ENCODE measurements at regions not wholly inside any gene's neighbourhood (a gene's known extent, or its start where the extent isn't known, plus 50 kb on each side); places are given as distances from the start of the nearest gene placed in this dataset.
"Not testable (repeated sequence)": the region's sequence is repeated elsewhere in the genome, so short reads cannot be mapped to it uniquely, and the experiment has no call there.

DNA sequence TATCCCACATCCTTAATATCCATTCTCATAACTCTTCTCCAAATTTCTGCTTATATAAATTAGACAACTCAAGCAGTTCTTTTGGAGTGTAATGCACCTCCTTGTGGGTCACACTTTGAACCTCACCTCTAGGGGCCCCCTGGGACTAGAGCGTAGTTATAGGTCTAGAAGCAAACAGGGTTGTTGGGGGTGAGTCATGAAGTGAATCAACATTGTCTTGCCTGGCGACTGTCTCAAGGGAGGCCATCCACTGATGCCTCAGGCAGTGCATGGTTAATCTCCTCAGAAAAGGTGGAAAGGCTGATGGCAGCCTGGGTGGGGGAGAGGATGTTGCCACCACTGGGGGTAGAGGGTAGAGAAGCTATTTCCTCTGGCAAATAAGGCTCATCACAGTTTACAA is 129.1 kb downstream of the TNFRSF21 start:
- H3K27me3 Mint-ChIP-seq = no peaks in the 10 kb centered on the region
- no peaks in the 10 kb centered on the region for H3K4me1 Mint-ChIP-seq (ENCODE audit: low read depth)
- H3K4me3 Mint-ChIP-seq = no peak overlapping the region
- no peak overlapping the region for H3K27ac Mint-ChIP-seq
- H3K9me3 Mint-ChIP-seq (ENCODE audit: low read depth) = no peaks in the 10 kb centered on the region
- H3K36me3 Mint-ChIP-seq = no peaks in the 10 kb centered on the region

DNA sequence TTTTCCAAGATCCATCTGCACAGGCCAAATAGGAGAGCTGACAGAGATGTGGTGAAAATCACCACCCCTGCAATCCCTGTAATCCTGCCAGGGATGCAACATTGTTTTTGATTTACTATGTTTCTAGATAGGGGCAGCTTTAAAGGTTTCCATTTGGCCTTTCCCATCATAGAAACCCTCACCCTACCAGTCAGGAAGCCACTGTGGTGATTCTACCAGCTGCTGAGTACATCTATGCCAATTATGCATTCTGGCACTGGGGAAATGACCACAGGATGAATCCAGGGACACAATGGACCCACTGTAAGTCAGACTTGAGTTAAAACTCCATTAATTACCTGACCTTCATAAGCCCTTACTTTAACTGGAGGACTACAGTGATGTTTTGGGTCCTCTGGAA is 130.4 kb downstream of the TNFRSF21 start:
- Mint-ChIP-seq H3K9me3 (ENCODE audit: low read depth) (no peaks in the 10 kb centered on the region), H3K4me3 (no peak overlapping the region), H3K4me1 (ENCODE audit: low read depth) (no peaks in the 10 kb centered on the region), H3K27me3 (no peaks in the 10 kb centered on the region), H3K27ac (no peak overlapping the region), H3K36me3 (no peaks in the 10 kb centered on the region)

DNA sequence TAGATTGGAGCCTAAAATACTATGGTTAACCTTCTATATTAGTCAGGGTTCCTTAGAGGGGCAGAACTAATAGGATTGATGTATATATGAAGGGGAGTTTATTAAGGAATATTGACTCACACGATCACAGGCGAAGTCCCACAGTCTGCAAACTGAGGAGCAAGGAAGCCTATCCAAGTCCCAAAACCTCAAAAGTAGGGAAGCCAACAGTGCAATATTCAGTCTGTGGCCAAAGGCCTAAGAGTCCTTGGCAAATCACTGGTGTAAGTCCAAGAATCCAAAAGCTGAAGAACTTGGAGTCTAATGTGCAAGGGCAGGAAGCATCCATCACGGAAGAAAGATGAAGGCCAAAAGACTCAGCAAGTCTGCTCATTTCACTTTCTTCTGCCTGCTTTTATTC is 133.5 kb upstream of the ADGRF1 start:
- no peaks in the 10 kb centered on the region for H3K27me3 Mint-ChIP-seq
- H3K27ac Mint-ChIP-seq = no peak overlapping the region
- H3K9me3 Mint-ChIP-seq (ENCODE audit: low read depth) = no peaks in the 10 kb centered on the region
- H3K36me3 Mint-ChIP-seq = no peaks in the 10 kb centered on the region
- H3K4me3 Mint-ChIP-seq = no peak overlapping the region
- no peaks in the 10 kb centered on the region for H3K4me1 Mint-ChIP-seq (ENCODE audit: low read depth)

DNA sequence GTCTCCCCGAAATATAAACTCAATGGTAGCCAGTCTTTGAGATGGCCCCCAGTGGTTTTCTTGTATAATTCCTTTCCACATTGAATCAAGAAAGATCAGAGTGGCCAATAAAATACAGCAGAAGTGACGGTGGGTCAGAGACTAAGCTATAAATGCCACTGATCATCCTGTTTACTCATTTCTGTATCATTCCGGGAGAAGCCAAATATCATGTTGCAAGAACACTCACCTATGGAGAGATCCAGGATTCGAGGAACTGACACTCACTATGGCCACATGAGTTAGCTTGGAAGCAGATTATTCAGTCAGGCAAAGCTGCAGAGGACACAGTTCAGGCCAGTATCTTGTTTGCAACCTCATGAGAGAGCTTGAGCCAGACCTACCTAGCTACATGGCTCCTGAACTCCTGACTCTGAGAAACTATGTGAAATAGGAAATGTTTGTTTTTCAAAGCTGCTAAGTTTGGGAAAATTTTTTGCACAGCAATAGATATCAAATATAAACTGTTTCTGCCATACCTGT is 132.4 kb upstream of the ADGRF1 start:
- Mint-ChIP-seq H3K36me3 (no peaks in the 10 kb centered on the region), H3K4me3 (no peak overlapping the region), H3K4me1 (ENCODE audit: low read depth) (no peaks in the 10 kb centered on the region), H3K27ac (no peak overlapping the region), H3K9me3 (ENCODE audit: low read depth) (no peaks in the 10 kb centered on the region), H3K27me3 (no peaks in the 10 kb centered on the region)

DNA sequence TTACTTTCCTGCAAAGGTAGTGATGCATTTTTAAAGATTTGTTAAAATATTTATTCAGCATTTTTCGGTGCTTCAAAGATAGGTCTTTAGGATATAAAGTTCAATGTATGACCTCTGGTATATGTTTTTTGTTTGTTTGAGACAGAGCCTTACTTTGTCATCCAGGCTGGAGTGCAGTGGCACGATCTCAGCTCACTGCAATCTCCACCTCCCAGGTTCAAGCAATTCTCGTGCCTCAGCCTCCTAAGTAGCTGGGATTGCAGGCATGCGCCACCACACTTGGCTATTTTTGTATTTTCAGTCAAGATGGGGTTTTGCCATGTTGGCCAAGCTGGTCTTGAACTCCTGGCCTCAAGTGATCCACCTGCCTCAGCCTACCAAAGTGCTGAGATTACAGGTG is 131.9 kb upstream of the ADGRF1 start:
- H3K4me3 Mint-ChIP-seq; H3K9me3 Mint-ChIP-seq (ENCODE audit: low read depth); H3K27ac Mint-ChIP-seq; H3K36me3 Mint-ChIP-seq; H3K27me3 Mint-ChIP-seq; H3K4me1 Mint-ChIP-seq (ENCODE audit: low read depth): not testable (repeated sequence)

DNA sequence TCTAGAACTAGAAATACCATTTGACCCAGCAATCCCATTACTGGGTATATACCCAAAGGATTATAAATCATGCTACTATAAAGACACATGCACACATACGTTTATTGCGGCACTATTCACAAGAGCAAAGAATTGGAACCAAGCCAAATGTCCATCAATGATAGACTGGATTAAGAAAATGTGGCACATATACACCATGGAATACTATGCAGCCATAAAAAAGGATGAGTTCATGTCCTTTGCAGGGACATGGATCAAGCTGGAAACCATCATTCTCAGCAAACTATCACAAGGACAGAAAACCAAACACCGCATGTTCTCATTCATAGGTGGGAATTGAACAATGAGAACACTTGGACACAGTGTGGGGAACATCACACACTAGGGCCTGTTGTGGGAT is 131.0 kb upstream of the ADGRF1 start:
- not testable (repeated sequence) for H3K36me3 Mint-ChIP-seq; H3K27me3 Mint-ChIP-seq; H3K9me3 Mint-ChIP-seq (ENCODE audit: low read depth); H3K4me3 Mint-ChIP-seq; H3K27ac Mint-ChIP-seq; H3K4me1 Mint-ChIP-seq (ENCODE audit: low read depth)

DNA sequence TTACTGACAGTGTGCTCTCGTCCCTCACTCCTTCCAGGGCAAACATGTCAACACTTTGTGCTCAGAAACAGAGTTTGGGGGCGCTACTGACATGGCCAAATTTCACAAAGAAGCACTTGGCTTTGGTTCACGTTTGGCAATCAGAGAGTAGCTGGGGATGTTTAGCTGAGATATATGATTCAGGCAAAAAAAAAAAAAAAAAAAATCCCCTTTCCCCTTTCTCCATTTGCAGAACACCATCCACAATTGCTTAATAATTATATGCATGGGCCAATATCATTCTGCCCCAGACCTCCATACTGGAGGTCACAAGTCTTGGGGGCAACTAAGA is 128.4 kb upstream of the ADGRF1 start:
- H3K9me3 Mint-ChIP-seq (ENCODE audit: low read depth) = no peaks in the 10 kb centered on the region
- H3K4me1 Mint-ChIP-seq (ENCODE audit: low read depth) = no peaks in the 10 kb centered on the region
- no peaks in the 10 kb centered on the region for H3K36me3 Mint-ChIP-seq
- H3K27me3 Mint-ChIP-seq = no peaks in the 10 kb centered on the region
- H3K4me3 Mint-ChIP-seq = no peak overlapping the region
- H3K27ac Mint-ChIP-seq = no peak overlapping the region

DNA sequence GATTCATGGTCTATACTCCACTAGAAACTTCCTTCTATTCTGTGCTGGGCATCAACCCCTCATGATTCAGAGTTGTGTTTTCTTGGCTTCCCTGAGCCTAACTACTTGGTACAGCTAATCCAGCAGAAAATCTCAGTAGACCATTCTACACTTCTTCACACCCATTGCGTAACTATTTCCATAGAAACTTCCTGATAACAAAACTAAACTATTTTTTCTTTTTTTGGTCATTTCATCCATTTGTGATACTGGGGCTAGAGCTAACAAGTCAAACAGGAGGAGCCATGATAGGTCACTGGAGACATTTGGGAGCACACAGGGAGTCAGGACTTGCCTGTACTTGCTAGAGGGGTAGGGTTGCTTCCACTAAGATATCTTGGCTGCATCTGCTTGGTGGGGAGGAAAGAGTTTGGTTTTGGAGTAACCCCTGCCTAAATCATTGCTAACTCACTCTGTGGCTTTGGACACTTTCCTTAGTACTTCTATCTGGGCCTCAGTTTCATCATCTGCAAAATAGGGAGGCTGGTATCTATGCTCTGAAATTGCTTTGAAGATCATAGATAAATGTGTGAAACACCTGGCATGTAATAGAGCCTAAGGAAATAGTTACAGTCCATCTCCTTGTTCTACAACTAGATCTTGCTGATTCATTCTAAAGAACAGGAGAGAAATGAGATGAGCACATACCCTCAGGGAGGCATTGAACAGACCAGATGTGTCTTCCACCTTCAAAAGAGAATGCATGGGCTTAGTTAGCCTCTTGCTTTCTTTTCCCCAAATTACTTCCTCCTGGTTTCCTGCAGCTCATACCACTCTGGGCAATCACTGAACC is 127.9 kb upstream of the ADGRF1 start:
- Mint-ChIP-seq H3K9me3 (ENCODE audit: low read depth) (no peaks in the 10 kb centered on the region), H3K27me3 (no peaks in the 10 kb centered on the region), H3K4me1 (ENCODE audit: low read depth) (no peaks in the 10 kb centered on the region), H3K27ac (no peak overlapping the region), H3K36me3 (no peaks in the 10 kb centered on the region), H3K4me3 (no peak overlapping the region)

DNA sequence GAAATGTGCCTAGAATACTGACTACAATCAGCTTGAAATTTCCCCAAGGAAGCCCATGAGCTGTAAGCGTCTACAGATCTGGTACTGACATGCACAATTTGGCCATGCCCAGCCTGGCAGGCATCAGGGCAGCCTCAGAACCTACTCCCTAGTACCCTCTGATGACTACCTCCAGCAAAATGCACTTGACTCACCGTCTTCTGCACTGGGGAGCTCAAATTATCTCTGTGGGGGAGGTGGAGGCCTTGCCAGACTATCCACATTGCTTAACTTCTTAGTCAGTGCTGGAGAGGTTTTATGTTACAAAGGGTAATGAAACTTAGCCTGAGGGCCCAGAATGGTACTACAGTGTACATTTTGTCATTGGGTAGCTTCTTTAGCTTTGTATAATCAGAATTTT is 126.0 kb upstream of the ADGRF1 start:
- Mint-ChIP-seq H3K4me1 (ENCODE audit: low read depth) (no peaks in the 10 kb centered on the region), H3K27ac (no peak overlapping the region), H3K27me3 (no peaks in the 10 kb centered on the region), H3K9me3 (ENCODE audit: low read depth) (no peaks in the 10 kb centered on the region), H3K36me3 (no peaks in the 10 kb centered on the region), H3K4me3 (no peak overlapping the region)

DNA sequence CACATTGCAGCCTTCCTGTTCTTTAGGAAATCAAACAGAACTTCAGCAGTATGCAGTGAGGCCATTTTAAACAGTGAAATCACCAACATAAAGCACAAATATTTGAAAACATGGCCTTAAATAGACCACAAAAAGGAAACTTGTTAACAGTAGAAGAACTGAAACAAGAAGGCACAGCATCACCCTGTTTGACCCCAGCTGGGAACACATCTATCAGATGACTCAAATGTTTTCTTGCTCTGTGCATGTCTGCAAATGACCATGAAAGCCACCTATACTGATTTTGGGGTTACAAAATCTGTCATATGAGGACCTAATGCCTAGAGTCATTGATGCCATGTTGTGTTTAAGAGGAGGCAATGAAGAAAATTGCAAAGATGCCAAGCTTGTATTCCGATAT is 123.8 kb upstream of the ADGRF1 start:
- Mint-ChIP-seq H3K27me3 (peaks cover 2% of the 10 kb centered on the region), H3K4me3 (no peak overlapping the region), H3K27ac (no peak overlapping the region)

DNA sequence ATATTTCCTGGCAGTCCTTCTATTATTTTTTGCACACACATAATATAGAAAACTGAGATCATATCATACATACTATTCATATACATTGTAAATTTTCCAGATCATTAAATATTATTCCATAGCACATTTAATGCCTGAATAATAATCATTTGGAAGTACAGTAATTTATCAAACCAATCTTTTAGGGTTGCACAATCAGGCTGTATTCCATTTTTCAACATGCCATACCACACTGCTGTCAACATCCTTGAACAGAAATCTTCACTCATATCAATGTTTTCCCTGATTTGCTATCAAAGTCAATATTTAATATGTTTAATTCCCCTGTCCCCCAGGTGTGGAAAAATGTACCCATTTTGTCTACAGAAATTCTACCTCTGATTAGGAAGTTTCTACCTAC is 122.7 kb upstream of the ADGRF1 start:
- H3K4me3 Mint-ChIP-seq = no peak overlapping the region
- peaks cover 2% of the 10 kb centered on the region for H3K27me3 Mint-ChIP-seq
- no peaks in the 10 kb centered on the region for H3K4me1 Mint-ChIP-seq (ENCODE audit: low read depth)
- no peak overlapping the region for H3K27ac Mint-ChIP-seq
- no peaks in the 10 kb centered on the region for H3K9me3 Mint-ChIP-seq (ENCODE audit: low read depth)
- no peaks in the 10 kb centered on the region for H3K36me3 Mint-ChIP-seq

More for the DNA sequence above, 123.8 kb upstream of the ADGRF1 start:
- Mint-ChIP-seq H3K9me3 (ENCODE audit: low read depth) (no peaks in the 10 kb centered on the region), H3K36me3 (no peaks in the 10 kb centered on the region), H3K4me1 (ENCODE audit: low read depth) (no peaks in the 10 kb centered on the region)

DNA sequence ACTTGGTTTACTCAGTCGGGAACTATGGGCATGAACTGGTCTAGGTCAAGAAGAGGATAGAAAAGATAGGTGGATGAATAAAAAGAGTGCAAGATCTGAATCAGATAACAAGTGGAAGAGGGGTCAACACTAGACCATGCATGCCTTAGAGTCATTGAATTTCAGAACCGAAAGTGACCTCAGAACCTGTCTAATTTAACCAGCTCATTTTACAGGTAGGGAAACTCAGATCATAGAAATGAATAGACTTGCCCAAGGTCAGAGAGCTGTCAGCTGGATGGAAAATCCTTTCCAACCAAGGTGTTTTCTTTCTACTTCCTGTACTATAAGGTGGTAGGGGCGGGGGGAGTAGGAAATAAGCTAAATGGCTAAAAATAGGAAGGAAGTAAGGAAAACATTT is 121.4 kb upstream of the ADGRF1 start:
- Mint-ChIP-seq H3K27me3 (peaks cover 2% of the 10 kb centered on the region), H3K9me3 (ENCODE audit: low read depth) (no peaks in the 10 kb centered on the region), H3K4me3 (no peak overlapping the region), H3K4me1 (ENCODE audit: low read depth) (no peaks in the 10 kb centered on the region), H3K27ac (no peak overlapping the region), H3K36me3 (no peaks in the 10 kb centered on the region)

DNA sequence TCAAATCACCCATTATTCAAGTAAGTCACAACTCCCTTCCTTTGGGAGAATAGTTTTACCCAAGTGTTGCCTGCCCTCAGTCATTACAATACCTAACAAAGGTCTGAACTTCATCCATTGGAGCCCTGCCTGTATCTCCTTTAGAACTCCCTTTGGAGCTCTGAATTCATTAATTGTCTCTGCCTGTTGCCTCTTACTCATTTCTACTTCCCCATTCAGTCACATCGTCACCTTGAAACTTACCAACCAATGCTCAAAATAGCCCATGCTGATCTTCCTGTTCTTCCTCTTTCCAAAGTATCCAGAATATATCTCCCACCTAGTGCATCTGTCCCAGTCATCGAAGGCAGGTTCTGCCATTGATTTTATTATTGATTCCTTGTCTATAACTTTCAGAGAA is 120.7 kb upstream of the ADGRF1 start:
- no peak overlapping the region for H3K4me3 Mint-ChIP-seq
- no peaks in the 10 kb centered on the region for H3K4me1 Mint-ChIP-seq (ENCODE audit: low read depth)
- H3K27ac Mint-ChIP-seq = no peak overlapping the region
- H3K36me3 Mint-ChIP-seq = no peaks in the 10 kb centered on the region
- H3K27me3 Mint-ChIP-seq = peaks cover 2% of the 10 kb centered on the region
- H3K9me3 Mint-ChIP-seq (ENCODE audit: low read depth) = no peaks in the 10 kb centered on the region

DNA sequence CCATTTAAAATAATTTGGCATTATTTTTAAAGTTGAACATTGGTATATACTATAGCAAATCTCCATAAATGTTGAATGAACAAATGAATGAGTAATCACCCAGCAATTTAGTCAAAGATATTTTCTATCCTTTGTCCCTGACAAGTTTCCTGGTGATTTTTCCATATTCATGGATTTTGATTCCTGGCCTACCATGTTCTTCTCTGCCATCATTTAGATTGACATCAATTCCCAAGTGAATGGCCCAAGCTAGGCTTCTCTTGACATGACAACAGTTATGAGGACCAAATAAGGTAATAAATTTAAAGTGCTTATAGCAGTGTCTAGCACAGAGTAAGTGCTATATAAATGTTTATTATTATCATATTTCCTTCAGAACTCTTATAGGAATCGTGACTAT is 120.1 kb upstream of the ADGRF1 start:
- H3K4me1 Mint-ChIP-seq (ENCODE audit: low read depth) = no peaks in the 10 kb centered on the region
- no peak overlapping the region for H3K4me3 Mint-ChIP-seq
- H3K27me3 Mint-ChIP-seq = peaks cover 2% of the 10 kb centered on the region
- H3K27ac Mint-ChIP-seq = no peak overlapping the region
- H3K36me3 Mint-ChIP-seq = no peaks in the 10 kb centered on the region
- no peaks in the 10 kb centered on the region for H3K9me3 Mint-ChIP-seq (ENCODE audit: low read depth)

DNA sequence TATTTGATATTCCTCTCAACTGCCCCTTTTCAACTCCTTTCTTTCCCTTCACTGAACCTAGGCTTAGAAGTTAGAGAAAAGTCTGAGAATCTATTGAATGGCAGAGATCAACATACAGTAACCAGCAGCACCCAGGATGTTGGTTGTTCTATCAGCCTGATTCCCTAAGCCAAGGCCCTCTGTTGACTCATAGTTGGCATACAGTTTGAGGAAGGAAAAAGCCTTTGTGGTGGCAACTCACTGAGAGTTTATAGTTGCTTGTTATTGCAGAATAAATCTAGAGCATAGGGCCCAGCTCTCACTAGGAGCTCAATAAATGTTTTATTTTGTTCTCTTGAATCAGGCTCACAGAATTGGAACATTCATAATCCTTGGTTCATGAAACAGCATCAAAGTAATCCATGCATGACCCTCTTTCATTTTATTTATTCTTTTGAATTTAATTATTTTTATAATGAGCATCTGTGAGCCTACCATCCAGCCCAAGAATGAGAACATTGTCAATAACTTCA is 119.1 kb upstream of the ADGRF1 start:
- Mint-ChIP-seq H3K36me3 (no peaks in the 10 kb centered on the region), H3K27me3 (peaks cover 2% of the 10 kb centered on the region), H3K27ac (no peak overlapping the region), H3K4me3 (no peak overlapping the region), H3K4me1 (ENCODE audit: low read depth) (no peaks in the 10 kb centered on the region), H3K9me3 (ENCODE audit: low read depth) (no peaks in the 10 kb centered on the region)

DNA sequence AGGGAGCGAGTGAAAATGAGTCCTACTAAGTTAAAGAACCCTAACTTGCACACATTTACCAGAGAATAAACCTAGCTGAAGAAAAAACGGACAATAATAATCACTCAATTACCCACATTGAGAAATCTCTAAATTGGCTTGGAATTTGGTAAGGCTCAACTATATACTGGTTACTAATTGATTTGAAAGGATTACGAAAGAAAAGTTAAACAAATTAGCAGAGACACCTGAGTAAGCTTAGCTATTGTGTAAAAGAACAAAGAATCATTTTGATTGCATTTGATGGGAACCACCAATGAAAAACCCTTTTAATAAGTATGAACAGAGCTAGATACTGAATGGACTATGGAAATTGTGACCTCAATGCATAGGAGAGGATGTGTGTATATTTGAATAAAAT is 118.6 kb upstream of the ADGRF1 start:
- Mint-ChIP-seq H3K9me3 (ENCODE audit: low read depth) (no peaks in the 10 kb centered on the region), H3K4me1 (ENCODE audit: low read depth) (no peaks in the 10 kb centered on the region), H3K27ac (no peak overlapping the region), H3K27me3 (peaks cover 2% of the 10 kb centered on the region), H3K36me3 (no peaks in the 10 kb centered on the region), H3K4me3 (no peak overlapping the region)

Data from activated naive CD8-positive, alpha-beta T cell (primary cell).